ENCODE measurements at regions not wholly inside any gene's neighbourhood (a gene's known extent, or its start where the extent isn't known, plus 50 kb on each side); places are given as distances from the start of the nearest gene placed in this dataset.

DNA sequence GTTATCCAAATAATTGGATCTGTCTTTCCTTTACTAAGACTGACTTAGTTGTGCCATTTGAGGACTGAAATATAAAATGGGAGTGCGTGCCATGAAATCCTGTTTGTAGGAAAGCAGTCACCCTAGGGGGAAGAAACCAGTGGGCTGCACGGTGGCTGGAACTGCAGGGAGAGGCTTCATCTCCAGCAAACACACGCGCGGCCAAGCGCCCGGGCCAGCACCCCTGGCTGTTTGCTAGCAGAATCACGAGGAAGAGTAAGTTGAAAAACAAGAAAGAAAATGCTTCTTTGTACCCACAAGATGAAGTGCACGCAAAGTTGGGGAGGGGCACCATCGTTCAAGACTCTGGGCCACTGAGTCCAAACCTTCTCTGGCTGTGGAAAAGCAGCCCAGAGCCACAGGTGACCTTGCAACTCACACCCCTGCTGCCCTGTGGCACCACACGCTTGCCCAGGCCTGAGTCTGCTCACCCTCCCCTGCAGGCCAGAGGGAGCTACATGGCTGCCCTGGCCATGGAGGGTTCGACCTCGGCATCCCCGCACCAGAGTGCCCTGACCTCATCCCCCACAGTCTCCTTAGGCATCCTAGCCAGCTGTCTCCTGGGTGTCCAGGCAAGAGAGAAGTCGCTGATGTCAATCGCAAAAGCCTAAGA, 55.2 kb downstream of the IRX2 start:
- no peak for FAIRE-seq

DNA sequence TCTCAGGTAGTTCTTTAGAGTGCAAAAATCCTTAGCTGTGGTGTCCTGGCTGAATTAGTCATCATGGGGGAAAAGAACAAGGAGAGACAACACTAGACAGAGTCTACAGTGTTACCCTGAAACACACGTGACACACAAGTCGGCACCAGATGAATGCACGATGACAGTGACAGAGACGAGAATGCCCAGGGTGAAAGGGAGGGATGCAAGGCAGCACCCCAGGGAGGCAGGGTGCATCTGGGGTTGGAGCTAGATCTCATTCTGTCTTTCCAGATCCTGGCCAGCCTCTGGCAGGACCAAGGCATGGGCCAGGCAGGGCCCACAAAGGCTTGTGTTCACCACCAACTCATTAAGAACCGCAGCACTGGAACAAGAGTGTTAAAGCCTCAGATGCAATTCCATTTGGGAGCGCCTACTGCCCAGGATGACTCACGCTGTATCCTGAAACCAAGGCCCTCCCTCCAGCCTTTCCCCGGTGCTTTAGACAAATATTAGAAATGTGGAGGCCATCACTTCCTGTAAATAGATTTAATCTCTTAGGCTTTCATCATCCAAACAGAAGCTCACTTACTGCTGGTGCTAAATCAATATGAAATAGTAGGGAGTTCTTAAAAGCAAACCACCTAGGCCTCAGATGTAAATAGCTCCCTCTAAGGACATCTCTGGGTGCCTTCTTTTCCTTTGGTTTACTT, 56.1 kb downstream of the IRX2 start:
- no peak for FAIRE-seq

DNA sequence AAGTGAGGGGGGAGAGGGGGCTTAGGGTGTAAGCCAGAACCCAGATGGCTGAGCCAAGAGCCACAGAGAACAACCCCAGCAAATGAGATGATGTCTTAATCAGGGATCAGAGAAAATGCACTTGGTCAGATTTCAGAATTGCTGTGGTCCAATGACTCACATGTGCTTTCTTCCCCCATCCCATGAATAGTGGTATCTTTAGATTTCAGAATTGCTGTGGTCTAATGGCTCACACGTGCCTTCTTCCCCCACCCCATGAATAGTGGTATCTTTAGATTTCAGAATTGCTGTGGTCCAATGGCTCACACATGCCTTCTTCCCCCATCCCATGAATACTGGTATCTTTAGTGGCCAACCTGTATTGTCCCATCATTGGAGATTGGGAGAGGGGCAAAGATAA, 59.9 kb downstream of the IRX2 start:
- no peak for FAIRE-seq

DNA sequence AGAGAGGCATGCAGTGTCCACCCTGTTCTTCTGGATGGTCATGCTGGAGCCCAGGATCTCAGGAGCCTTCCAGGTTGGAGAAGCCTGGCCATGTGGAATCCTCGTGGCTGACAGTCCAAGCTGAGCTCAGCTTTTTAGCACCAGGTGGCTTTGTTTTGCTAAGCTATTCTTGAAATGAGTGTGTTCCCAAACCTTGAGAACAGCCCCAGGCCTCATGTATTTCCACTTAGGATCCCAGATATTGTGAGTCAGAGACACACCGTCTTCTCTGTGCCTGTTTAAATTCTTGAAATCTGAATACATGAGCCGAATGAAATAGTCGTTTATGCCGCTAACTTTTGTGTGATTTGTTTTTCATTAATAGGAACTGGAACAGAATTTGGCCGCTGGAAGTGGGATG, 61.2 kb downstream of the IRX2 start:
- no peak for FAIRE-seq

DNA sequence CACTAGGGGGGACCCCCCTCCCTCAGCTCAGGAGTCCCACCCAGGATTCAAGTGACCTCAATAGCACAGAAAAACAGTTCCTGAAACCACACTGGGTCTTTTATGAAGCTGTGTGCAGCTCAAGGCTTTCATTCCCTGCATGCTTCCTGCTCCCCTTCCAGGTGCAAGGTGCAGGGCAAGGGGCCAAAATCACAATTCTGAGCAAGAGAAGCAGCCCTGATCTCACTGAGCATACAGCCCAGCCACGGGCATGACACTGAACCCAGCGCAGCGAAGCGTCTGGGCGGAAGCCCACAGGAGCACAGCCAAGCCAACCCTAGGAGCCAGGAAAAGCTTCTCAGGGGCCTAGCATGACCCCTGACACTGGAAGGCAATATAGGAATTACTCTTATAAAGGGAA, 62.9 kb downstream of the IRX2 start:
- no peak for FAIRE-seq

DNA sequence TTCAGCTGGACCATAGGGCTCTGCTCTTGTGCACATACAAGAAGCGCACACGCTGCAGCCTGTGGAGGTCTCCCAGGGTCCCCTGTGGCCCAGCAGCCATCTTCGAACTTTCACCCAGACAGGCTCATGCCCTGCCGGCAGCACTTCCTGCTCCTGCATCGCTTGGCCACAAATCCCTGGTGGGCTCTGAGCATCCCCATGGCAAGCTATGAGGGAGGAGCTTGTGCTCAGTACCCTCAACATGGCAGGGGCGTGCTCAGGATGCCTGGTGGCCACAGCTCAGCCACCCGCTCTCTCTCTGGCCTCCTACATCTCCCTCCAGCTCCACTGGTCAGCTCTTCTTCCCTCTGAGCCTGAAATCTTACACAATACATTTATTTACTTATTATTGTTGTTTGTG, 63.7 kb downstream of the IRX2 start:
- FAIRE-seq = no peak

DNA sequence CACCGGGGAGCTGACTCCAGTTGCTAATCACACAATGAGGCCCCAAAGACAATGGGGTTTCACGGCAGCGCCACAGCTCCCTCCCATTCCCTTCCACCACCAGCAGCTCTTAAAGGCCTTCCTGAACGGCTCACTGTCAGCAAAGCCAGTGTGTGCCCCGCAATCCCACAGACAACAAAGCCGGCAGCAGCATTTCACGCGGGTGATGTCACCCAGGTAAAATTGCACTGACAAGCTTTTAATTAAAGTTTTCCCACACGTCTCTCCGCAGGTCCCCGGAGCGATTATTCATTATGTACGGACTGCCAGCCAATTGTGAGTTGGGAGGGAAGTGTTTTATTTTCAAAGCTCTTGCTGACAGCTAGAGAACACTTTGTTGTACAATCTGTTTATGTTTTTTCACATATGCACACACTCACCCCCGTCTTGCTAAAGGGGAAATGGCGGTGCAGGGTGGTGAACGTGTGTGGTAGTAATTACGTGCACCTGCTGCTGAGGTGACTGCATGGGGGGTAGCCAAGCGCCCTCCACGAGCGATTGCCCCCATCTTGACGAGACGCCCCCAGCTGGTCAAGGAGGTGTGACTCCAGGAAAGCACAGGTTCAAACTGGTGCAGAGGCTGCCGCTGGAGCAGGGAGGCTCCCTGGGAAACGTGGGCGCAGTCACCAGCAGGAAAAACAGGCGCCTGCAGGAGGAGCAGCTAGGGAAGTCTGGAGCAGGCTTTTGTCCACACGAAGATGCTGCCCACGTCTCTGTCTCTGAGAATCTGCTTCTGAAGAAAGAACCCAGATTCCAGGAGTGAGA, 65.0 kb downstream of the IRX2 start:
- FAIRE-seq = no peak

DNA sequence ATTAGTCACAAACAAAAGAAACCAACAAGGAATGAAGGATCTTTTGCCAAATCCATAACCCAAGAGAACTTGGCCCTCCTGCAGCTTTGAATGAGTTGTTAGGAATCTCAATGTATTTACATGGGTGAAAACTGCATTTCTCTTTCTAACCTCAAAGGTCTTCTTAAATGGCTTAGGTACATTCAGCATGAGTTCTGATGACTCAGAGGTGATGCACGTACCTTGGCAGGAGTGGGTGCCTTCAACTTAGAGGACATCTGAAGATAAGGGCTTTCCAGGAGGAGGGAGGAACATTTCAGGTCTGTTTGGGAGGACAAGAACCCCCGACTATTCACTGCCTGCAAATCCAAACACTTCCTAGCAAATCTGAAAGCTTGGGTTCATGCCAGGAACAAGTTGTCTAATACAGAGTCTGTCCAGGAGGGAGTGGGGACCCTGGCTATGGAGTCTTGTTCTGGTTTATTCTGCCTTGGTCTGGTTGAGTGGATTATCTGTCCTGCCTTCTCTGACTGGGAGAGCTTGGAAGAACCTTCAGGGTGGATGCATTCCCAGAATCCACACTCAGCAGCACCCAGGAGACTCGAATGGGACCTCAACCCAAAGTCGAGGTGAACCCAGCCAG, 65.7 kb downstream of the IRX2 start:
- no peak for FAIRE-seq

DNA sequence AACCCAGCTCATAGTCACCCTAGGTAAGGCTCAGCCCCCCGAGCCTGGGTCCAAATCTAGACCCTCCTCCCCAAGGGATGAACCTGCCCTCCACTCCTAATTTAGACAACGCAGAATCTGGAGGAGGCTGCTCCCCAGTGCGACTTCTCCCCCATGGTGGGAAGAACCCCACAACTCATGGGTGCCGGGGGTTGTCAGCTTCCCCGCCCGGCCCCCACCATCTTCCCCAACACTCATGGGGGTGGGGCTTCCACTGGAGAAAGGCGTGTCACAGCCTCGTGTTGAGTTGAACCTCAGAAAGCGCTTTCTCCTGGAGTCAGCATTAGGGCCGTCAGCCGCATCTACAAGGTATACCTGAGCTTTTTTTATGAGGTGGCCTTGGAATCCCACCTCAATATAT, 66.9 kb downstream of the IRX2 start:
- no peak for FAIRE-seq

DNA sequence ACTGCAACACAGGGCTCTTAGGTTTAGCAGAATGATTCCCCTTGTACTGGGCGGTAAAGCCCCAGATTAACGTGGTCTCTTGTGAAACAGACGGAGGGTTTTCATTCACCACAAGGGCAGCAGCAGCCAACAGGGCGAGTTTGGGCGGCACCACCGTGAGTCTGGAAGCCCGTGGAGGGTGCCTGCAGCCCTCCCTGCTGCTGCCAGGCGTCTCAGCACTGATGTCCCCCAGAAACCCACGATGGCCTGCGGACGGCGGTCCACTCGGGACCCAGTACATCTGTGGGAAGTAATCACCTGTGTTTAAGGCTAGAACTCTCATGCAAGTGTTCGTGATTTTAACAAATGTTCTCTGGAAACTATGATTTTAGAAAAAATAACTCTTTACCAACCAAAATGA, 67.8 kb downstream of the IRX2 start:
- no peak for FAIRE-seq

DNA sequence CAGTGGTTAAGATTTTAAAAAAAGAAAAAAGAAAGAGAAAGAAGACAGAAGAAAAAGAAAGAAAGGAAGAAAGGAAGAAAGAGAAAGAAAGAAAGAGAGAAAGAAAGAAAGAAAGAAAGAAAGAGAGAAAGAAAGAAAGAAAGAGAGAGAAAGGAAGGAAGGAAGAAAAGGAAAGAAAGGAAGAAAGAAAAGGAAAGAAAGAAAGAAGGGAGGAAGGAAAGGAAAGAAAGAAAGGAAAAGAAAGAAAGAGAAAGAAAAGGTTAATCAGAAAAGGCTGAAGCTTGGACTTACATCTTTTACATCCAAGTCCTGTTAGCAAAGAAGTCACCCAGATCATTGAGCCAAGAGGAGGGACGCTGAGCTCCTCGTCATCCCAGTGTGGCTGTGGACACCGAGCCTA, 70.0 kb downstream of the IRX2 start:
- no peak for FAIRE-seq

DNA sequence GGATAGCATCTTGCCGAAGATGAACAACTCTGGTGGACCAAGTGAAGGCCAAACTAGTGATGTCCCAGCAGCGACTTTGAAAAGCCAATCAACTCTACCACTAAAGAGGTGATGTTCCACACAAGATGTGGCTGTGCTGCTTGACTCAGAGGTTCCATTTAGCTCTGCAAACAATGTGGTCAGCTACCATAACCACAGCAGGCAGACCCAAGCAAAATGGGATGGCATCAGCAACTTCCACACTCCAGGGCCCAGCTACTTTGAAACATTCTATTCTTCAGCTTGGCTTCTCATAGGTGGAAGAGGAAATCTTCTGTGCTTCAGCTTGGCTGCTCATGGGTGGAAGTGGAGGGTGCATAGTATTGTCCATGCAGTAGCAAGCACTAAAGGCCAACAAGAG, 70.5 kb downstream of the IRX2 start:
- FAIRE-seq = no peak

DNA sequence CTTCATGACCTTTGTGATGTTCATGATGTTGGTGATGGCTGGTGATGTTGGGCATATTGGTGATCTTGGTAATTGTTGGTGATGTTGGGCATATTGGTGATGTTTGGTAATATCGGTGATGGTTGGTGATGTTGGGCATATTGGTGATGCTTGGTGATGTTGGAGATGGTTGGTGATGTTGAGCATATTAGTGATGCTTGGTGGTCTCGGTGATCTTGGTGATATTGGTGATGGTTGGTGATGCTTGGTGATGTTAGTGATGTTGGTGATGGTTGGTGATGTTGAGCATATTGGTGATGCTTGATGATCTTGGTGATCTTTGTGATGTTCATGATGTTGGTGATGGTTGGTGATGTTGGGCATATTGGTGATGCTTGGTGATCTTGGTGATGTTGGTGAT, 73.8 kb downstream of the IRX2 start:
- FAIRE-seq = no peak

DNA sequence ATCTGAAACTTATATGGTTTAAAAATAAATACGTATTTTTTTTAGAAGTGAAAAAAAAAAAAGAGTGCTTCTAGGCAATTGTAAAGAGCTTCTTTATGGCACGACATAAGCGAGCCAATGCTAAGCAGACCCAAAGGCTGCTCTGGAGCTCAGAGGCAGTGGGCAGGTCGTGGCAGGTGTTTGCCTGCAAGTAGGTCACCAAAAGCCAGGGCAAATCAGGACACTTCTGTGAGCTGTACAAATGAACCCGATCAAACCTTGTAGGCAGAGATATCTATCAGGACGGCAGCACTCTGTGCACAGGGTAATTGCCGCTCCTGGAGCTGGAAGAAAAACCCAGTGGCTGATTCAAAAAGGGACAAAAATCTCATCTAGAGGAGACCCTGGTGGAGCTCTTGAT, 75.9 kb downstream of the IRX2 start:
- FAIRE-seq = no peak

DNA sequence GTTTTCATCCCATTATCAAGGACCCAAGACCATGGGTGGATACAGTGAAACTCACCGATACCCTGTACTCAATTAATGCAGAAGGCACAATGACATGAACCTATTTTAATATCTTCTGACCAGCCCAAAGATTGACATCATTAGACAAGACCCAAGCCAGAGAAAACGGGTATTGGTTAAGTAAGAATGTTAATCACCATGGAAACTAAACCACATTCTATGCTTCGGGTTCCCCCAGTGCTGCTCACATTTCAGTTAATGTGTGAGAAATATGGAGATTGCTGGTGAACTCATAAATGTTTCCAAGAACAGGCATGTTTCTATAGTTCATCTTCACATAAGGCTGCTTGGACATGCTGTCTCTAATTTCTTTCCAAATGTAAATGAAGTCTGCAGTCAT, 77.0 kb downstream of the IRX2 start:
- no peak for FAIRE-seq

DNA sequence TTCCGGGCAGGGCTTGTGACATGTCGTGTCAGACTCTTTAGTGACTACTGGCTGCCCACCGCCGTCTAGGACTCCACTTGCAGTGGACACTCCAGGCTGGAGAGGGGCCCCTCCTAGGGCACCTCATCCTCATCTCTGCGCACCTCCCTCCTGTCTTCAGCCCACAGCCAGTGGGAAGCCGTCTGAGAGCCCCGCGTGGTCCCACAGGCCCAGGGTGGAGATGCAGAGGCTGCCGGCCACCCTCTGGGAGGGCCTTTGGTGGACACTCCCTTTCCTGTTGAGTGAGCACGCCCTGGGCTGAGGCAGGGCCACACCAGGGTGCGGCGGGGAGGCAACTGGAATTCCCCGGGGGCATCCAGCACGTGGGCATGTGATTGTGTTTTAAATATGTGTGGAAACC, 80.5 kb downstream of the IRX2 start:
- FAIRE-seq = no peak

DNA sequence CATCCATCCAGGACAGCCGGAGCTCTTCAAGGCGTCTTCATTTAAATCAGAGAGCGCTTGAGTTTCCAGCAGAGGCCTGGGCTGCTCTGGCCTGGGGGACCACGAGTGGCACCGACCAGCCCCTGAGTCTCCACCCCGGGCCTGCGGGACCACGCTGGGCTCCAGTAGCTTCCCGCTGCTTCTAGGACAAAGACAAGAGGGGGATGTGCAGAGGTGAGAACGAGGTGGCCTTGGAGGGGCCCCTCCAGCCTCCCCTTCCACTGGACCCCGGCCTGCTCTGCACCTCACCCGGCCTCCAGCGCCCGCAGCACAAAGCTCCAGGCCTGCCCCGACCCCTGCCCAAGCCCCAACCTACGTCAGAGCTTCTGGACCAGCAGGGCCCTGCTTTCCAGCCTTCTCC, 81.6 kb downstream of the IRX2 start:
- FAIRE-seq = no peak

DNA sequence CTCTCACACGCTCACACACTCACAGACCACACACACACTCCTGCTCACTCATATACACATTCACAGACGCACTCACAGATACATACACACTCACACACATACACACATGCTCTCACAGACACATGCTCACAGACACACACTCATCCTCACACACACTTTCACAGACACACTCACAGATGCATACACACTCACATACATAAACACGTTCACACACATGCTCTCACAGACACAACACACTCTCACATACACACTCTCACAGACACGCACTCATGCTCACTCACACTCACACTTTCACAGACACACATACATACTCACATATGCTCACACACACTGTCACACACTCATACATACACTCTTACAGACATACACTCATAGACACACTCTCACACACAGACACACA, 82.2 kb downstream of the IRX2 start:
- FAIRE-seq = no peak

DNA sequence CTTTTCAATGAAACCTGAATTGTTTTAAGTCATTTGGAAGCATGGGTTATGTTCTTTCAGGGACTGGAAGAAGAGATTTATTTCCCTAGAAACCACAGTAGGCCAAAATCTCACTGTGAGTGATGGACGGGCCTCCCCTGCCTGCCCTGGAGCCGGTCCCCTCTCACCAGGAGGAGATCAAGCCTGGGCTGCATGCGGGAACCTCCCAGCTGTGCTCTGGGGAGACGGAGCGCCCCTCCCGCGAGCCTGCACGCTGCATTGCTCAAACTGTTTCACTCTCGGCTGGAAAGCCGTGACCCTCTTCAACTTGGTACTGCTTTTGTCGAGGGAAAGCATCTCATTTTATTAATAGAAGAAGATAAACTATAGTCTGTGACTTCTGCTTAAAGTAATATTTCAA, 85.4 kb downstream of the IRX2 start:
- no peak for FAIRE-seq

DNA sequence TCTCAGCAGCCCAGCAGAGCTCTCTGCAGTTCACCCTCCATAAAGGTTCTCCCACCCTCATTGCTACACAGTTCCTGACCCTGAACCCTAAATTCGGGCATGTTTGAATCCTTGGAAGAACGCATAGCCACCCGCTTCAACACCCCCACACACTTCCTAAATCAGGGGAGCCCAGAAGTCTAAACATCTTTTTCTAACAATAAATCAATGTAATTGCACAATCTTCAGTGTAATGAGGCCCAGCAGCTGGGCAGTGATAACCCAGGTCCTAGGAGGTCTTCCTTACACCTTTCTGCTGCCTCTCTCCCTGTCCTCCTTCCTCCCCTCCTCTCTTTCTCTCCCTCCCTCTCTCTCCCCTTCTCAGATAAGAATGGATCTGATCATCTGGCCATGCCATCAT, 88.0 kb downstream of the IRX2 start:
- no peak for FAIRE-seq

DNA sequence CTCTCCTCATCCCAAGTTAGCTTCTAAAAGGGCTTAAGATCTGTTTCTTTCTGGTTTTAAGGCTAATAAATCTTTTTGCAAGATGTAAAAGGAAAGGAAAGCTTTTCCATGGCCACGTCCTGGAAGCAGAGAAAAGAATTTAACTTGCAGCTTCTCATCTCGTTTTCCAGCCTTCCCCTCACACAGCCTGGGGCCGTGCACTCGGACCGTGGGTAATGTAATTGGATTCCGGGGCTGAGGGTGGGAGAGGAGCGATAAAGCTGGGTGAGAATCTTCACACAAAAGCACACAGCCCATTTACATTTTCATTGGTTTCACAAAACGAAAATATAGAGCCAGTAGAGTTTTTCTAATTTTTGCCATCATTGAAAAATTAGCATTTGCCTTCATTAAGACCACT, 91.2 kb downstream of the IRX2 start:
- no peak for FAIRE-seq

DNA sequence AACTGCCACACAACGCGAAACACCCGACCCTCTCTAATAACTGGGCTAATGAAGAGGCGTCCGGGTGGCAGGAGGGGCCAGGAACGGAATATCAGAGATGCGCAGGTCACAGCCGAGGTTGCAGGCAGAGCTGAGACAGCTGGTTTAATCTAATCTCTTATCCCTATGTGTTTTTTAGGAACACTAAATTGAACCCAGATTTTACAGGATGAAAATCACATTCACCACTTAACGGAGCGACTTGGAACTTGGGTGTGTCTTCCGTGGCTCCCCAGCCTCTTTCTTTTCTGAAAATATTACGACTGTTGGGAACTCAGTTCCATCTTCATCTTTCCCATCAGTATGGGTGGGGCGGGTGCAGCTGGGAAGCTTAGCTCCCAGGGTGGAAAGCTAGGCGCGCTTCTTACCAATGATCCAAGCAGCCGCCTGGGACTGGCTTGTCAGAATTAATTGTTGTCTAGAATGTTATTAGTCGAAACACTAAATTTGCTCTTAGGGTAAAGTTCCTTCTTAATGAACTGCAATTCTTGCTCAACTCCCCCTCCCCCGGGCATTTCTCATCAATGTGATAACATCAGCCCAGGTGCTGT, 92.5 kb downstream of the IRX2 start:
- no peak for FAIRE-seq

DNA sequence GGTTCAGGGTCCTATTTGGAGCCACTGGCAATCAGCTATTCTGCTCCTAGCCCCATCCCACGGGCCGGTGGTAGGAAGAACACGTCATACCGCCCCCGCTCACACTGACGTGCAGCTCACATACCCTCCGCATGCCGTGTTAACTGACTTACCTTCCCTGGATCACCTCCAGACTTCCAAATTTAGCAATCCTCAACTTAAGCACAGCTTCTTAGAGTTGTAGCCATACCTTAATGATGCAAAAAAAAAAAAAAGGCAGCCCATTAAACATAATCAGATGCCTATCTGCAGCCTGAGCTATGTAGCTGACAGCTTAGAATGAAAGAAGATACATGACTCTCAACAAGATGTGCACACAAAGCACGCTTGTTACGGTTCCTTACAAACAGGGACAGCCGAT, 93.0 kb downstream of the IRX2 start:
- no peak for FAIRE-seq
